GM21717 (cell line): ENCODE measurements at regions not wholly inside any gene's neighbourhood (a gene's known extent, or its start where the extent isn't known, plus 50 kb on each side); places are given as distances from the start of the nearest gene placed in this dataset.
"Not testable (repeated sequence)": the region's sequence is repeated elsewhere in the genome, so short reads cannot be mapped to it uniquely, and the experiment has no call there.

ENCODE experiments used
- ATAC-seq: cut with Tn5 transposase; IDR thresholded peaks from one replicate; pipeline ENCODE4 v1.9.1; 2021; ENCODE audit warnings: mild to moderate bottlenecking, moderate library complexity; ENCODE audit not compliant: unreplicated experiment

DNA sequence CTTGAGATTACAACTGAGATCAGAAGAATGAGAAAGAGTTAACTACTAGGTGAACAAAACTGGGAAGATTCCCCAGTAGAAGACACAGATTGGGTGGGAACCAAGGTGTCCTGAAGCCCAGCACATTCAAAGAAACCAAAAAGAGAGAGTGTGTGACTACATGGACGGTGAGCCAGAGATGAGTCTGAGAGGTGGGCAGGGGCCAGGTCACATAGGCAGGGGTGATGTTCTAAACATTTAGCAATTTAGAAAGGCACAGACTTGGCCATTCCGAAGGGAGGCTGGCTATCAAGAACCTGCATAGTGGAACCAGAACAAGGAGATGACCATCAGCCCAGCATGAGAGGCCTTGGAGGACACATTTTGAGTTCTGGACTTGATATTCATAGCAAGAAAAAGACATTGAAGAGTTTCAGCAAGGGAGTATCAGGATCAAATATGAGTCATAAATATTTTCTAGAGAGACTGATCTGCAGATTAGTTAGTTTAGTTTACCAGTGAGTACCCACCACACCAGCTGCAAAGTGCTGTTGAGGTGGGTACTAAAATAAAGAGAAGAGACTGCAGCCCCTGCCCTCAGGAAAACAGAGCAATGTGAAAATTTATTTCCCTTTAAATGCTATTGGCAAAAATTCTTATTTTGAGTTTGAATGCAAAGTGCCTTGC lies 340.5 kb upstream of the PRDM1 start:
- ATAC-seq = peak; percentile 45

DNA sequence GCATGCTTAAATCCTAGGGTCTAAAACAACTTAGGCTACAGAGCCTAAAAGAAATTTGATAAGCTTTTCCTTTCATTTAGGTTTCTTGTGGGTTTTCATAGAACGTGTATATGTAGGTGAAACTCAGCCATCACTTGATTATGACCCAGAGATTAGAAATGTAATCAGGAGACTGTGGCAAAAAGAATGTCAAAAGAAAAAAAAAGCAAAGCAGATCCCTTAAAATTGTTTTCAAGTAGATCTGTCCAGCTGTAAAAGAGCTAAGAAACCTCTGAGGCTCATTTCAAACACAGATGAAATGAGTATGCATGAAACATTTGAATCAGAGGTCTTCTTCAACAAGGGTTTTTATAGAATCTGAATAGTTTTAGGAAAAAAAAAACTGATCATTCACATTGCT lies 341.3 kb upstream of the PRDM1 start:
- ATAC-seq = no peak

DNA sequence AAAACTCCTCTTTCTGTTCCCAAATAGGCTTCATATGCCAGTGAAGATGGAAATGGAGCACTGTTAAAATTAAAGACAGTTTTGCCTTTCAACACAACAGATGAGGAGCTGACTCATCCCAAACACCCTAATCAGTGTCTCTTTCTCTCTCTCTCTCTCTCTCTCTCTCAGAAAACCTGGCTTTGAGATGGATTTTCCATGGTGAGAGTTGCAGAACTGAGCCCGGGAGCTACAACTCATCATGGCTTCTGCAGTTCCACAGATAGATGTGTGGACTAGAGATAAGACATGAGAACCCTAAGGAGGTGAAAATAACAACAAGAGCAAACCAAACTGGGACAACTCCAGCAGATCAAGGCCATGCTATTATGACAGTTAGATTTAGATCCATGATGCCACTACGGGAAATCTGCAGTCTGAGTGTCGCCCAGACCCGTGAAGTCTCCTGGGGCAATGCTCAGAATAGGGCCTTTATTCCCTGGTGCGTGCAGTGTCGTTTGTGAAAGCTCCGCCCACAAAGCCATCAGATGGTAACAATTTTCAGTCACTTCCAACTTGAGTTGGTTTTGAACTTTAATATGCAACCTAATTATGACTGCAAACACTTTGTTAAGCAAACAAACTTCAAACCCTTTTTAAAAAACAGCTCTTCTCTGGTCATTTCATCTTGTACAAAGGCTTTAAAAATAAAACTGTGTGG lies 338.2 kb upstream of the PREP start:
- ATAC-seq = no peak

DNA sequence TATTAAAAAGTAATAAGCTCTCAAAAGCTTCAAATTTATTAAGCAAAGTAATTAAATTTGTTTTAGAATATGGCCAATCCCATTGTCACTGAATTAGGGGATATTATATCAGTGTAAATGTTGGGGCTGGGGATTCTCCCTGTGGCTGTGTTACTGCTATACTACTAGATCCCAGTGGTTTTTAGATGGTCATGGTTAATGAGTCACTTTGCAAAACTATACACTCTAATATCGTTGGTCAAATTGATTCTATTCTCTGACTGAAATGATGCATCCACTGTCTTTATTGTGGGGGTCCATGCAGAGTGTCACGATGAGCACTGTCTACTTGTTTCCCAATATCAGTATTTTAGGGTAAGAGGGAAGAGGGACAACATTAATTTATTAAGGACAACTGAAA lies 336.9 kb upstream of the PREP start:
- no peak for ATAC-seq

DNA sequence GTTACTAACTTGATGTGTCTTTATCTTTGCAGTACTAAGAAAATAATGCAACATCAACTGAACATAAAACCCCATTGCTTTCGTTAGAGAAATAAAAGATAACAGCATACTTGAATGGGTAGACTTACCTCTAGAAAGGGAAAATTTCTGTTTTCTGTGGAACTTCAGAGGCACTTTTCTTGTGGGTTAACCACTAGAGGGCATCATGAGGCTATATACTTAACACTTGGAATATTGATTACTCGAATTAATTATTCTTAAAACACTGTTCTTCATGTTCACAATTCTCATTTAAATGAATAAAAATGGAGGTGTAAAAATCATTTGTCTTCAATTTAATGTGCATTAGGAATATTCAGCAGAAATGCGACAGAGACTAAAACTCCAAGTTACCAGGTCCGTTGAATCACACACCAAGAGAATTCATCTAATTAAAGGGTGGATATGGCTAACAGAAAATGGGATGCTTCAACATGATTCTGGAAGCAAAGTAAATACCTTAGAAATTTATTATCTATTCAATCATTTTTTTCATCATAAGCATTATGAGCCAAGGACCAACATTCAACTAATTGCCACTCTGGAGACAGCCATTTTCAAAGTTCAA lies 330.8 kb upstream of the PREP start:
- ATAC-seq = no peak

DNA sequence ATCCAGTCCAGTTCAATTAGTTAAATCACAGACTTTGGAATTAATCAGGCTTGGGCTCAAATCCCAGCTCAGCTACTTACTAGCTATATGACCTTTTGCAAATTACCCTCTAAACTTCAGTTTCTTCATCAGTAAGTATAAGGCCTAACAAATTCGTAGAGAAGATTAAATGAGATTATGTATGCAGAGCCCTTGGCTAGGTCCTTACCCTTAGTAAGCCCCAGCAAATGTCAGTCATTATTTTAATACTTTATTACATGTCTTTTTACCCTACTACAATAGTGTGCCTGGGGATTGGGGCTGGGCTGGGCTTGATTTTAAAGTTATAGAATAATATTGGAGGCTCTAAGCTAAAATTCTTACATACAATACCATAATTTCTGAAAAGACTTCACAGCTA lies 326.1 kb upstream of the PREP start:
- no peak for ATAC-seq

DNA sequence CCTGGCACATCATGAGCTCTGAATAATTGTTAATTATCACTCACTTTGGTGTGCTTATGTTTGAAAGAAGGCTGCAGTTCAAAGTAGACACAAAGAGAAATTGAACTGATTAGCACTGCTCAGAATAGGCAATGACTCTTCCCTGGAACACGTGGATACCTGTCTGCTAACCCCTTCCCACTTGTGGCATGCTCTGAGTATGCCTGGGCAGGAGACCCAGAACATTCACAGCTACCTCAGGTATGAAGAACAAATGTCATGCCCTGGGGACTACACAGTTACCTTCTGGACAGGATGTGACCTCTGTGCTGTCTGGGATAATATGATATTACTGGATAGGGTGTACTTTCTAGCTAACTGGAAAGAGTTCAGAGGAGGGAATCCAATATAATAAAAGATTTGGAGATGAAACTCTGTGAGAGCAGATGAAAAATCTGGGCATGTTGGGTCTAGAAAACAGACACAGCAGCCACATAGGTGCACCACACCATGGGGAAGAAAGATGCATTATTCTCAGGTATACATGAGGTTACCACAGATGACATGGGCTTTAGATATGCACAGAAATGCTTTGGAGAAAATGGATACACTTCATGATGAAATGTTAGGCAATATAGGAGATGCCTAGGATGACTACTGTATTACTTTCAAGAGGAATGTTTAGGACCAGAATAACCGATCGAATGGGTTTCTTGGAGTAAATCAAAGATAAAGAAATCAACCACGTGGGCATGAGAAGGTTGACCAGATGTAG lies 324.2 kb upstream of the PREP start:
- ATAC-seq = no peak

DNA sequence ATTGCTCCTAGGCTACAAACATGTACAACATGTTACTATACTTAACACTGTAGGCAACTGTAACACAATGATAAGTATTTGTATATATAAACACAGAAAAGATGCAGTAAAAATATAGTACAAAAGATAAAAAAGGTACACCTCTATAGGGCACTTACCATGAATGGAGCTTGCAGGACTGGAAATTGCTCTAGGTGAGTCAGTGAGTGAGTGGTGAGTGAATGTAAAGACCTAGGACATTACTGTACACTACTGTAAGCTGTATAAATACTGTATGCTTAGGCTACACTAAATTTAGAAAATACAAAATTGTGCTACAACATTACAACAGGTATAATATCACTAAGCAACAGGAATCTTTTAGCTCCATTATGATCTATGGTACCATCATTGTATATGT lies 312.0 kb upstream of the PREP start:
- ATAC-seq = no peak

DNA sequence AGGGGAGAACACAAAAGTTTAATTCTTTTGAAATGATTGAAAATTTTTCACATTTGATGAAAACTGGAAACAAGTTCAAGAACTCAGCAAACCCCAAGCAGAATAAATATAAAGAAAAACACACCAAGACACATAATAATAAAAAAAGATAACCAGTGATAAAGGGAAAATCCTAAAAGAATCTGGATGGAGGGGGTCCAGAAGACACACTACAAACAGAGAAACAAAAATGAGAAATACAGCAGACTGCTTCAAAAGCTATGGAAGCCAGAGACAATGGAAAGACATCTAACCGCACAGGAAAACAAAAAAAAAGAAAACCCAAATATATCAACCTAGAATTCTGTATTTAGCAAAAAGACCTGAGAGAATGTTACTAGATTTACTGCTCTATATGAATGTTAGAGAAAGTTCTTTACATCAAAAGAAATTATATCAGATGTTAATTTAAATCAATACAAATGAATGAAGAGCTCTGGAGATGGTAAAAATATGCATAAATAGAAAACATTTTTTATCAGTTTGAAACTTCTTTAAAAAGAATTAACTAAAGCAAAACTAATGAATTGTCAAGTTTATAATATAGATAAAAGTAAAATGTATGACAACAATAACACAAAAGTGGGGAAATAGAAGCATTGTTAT lies 310.7 kb upstream of the PREP start:
- ATAC-seq = no peak

DNA sequence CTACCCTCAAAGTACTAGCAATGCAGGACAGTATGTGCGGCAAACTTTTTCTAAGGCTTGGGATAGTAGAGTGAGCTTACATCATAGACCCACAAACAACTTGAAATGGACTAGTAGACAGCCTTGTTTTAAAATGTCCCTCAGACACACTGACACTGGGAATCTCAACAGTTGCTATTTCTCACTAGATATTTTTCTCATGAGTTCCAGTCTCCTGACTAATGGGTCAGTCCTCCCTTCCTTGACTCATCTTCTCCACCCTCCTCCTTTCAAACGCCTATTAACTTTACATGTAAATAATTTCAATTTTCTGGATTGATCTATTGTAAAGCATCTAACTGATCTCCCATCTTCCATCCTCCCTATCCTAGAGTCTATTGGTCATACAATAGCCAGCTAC lies 308.3 kb upstream of the PREP start:
- no peak for ATAC-seq

DNA sequence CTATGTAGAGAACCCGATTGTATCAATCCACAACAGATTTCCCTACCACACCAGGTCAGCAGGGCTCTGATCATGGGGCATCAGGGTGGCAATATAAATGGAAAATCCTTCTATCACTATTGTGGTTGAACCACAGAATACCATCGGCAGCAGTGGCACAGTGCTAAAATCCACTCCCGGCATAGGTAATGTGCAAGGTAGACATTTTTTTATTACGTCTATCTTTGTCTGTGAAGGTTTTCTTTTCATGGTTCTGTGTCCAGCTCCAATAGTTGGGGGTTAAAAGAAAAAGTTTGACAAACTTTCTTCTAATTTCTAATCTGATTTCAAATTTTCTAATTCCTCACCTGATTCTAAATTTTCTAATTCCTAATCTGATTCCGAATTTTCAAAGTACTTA lies 302.7 kb upstream of the PREP start:
- ATAC-seq = no peak

DNA sequence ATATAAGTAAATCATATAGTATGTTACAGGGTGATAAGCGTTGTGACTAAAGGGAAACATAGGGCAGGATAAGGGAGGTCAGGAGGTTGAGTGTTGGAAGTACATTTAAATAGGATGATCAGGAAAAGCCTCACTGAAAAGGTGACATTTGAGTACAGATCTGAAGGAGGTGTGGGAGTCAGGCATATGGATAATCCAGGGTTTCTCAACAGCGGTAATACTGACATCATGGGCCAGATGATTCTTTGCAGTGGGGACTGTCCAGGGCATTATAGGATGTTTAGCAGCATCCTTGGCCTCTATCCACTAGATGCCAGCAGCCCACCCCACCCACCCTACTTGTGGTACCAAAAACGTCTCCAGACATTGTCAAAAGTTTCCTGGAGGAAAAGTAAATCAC lies 292.6 kb upstream of the PREP start:
- ATAC-seq = no peak

DNA sequence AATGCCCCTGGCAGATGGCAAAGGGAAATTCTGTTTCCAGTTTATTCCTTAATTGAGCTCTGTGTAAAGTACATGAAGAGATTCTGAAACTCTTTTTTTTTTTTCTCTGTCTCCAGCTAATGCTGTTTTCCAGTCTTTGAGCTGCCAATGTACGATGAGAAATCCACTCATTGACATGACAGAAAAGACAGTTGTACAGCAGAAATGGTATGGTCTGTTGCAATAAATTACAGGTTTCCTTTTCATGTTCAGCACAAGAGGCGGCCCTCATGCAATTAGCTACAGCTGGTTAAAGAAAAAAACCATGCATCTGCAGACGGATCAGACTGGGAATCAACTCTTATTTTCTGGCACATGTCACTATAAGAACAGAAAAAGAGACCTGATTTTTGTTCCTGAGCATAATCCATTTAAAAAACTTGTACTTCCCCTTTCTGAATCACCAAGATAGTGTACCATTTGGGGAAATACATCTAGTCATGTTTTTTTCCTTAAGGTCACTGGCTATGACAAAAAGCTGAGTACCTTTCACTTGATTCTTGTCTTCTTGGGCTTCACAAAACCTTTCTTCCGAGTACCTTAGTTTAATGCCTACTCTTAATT lies 289.8 kb upstream of the PREP start:
- no peak for ATAC-seq

DNA sequence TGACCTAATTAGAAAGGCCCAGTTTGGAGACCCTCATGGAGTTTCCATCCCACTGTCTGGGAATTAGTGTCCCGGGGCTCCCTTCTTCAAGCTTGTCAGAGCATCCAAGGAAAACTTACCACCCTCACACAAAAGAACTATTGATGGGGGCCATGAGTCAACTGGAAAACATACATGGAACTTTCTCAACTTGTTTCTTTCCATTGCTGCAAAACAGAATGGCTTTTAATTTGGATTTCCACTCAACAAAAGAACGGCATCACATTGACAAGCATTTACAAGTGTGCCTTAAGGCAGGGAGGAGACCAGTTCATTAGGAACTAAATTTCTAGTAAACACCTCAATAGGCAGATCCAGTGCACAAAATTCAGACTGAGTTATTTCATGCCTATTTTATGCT lies 289.1 kb upstream of the PREP start:
- ATAC-seq = no peak

DNA sequence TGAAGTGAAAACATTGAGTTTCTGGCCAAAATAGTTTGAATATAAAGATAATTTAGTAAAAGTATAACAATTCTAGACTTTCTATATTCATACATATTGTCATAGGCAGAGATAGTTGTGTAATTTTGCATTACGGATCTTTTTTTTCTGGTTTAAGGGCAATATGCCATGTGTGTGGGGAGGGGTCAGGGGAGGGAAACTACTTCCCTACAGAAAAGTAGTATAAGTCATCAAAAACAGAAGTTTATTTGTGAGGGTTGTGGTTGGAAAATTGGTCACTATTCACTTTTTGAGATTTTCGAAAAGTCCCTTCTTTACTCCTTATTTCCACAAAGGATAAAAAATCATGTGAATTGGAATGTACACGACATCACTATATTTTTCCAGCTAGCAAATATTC lies 288.2 kb upstream of the PREP start:
- no peak for ATAC-seq

DNA sequence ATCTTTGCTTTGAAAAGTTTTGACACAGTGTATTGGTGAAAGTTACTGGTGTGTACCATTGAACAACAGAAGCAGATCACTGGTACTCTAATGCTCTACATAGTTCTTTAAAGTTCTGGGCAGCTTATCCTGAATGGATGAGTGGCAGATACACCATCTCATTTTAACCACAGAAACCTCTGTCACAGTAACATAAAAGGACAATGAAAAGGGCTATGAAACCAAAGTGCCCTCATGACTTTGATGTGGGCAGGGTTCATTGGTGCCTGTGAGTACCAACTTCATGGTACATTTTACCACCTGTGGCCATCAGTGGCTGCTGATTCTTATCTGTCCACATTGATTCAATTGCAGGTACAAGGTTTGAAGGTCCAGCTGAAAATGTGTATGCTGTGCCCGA lies 285.7 kb upstream of the PREP start:
- no peak for ATAC-seq

DNA sequence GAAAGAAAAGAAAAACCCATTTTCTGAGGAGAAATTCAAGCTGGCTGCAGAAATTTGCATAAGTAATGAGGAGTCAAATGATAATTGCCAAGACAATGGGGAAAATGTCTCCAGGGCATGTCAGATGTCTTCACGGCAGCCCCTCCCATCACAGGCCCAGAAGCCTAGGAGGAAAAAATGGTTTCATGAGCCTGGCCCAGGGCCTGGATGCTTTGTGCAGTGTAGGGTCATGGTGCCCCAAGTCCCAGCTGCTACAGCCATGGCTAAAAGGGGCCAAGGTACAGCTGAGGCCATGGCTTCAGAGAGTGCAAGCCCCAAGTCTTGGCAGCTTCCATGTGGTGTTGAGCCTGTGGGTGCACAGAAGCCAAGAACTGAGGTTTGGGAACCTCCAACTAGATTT lies 283.9 kb upstream of the PREP start:
- not testable (repeated sequence) for ATAC-seq

DNA sequence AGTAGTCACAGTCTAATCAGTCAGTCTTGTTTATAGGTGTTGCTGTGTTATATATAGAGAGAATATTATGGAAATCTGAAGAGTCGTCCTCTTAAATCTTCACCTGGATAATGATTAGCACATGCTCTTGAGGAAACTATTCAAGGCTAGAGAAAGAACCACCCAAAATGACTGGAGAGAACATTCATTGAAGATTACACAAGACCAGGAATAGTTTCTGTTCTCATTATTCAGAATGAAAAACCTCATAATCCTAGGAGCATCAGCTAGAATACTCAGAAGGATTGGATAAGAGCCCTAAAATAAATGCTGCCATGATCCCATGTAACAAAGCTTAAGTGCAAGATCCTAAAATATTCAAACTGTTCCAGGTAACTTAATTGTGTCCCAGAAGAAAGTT lies 278.2 kb upstream of the PREP start:
- no peak for ATAC-seq

DNA sequence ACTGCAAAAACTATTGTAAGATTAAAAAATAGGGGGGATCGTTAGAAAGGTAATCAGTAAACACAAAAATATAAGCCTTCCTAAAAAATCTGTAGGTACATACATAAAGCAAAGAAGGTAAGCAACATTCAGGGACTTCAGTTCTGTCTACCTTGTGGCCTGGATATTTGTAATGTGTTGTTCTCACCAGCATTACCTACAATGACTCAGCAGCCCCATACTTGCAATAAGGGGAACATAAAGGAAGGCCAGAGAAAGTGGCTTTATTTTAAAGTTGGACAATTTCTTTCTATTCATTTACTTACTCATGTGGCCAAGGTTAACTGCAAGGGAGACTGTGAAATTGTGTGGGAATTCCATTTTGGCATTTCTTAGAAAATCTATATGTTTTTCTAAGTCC lies 277.2 kb upstream of the PREP start:
- ATAC-seq = no peak

DNA sequence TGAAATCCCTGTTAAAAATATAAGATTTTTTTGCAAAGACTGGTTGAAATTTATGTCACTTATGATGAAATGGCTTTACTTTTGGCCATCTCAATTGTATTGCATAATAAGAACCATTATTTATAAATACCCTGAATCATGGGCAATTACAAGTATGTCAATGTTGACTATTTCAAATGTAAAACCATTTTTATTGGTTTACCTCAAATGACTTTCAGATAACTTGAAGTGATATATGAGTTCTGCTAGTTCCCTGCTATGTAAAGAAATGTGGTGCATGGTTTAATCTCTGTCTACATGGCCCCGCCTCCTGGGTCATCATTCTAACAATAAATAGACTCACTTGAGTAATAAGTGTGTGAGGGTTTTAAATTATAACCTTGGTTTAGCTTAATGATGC lies 275.6 kb upstream of the PREP start:
- ATAC-seq = no peak
